GM20000 (cell line): ENCODE measurements at regions not wholly inside any gene's neighbourhood (a gene's known extent, or its start where the extent isn't known, plus 50 kb on each side); places are given as distances from the start of the nearest gene placed in this dataset.

Source experiments
- DNase-seq: peaks from one replicate; pipeline ENCODE4 v3.0.0; 2012; ENCODE audit warnings: low spot score
- TF ChIP-seq, protein P1 (sequence below): IDR thresholded peaks from 2 replicates; pipeline ENCODE4 v1.5.1; 2012; ENCODE audit warnings: mild to moderate bottlenecking, control low read depth; ENCODE audit errors: extremely low read depth, missing control alignments

DNA sequence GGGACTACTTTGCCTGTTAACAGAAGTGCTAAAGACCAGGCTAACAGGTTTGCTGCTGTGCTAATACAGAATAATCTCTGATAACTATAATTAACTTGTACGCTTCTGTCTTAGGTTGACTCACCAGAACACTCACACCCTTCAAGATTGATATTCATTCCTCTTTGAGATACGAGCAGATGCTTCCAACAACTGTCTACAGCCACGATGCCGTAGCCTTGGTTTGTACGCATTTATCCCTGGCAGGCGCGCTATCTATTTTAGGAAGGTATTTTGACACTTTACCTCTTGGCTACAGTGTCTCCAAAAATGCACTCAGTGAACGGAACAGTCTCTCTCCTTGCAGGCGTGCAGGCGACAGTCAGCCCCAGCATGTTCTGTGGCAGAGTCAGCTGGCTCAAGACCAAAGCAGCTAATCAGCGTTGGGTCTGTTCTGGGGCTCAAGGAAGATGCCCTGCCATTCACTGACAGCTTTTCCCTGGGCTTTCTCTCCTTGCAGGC, 146.4 kb upstream of the PRICKLE1 start:
- TF ChIP-seq, protein P1, sequence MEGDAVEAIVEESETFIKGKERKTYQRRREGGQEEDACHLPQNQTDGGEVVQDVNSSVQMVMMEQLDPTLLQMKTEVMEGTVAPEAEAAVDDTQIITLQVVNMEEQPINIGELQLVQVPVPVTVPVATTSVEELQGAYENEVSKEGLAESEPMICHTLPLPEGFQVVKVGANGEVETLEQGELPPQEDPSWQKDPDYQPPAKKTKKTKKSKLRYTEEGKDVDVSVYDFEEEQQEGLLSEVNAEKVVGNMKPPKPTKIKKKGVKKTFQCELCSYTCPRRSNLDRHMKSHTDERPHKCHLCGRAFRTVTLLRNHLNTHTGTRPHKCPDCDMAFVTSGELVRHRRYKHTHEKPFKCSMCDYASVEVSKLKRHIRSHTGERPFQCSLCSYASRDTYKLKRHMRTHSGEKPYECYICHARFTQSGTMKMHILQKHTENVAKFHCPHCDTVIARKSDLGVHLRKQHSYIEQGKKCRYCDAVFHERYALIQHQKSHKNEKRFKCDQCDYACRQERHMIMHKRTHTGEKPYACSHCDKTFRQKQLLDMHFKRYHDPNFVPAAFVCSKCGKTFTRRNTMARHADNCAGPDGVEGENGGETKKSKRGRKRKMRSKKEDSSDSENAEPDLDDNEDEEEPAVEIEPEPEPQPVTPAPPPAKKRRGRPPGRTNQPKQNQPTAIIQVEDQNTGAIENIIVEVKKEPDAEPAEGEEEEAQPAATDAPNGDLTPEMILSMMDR, result no peak
- DNase-seq, result no peak

DNA sequence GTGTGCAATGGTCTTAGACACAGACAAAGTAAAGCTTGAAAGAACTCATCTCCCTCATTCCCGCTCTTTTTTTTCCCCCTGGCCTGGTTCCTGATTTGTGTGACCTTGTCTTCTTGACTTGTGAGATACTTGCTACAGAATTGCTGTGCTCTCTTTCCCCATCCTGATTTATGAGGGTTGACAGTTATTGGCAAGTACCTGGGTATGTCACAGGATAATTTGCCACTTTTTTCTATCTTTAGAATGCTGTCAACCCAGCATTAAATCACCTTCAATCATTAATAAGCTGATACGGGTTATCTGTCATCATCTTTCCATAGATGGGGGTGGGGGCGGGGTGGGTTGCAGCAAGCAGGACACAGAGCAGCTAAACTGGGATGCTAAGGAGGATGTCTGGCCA, 144.4 kb upstream of the PRICKLE1 start:
- no peak for DNase-seq
- TF ChIP-seq, protein P1, result no peak

DNA sequence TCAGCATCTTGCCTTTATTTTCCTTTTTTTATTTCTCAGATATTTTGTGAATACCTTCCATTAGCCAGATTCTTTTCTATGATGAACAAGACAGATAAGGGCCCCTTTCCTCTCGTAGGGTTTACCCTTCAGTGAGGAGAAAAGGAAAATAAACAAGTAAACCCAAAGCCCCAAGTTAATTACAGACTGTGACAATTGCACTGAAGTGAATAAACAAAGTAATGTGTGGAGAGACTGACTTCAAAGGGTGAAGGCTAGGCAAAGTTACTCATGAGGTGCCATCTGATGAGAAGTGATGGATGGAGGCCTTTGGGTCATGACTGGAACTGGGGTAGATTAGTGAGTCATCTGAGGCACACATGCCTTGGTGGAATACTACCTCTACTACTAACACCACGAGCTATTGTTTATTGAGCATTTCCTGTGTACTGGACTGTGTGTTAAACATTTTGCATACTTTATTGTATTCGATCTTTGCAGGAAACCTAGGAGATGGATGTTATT, 143.4 kb upstream of the PRICKLE1 start:
- no peak for DNase-seq
- TF ChIP-seq, protein P1, result no peak

DNA sequence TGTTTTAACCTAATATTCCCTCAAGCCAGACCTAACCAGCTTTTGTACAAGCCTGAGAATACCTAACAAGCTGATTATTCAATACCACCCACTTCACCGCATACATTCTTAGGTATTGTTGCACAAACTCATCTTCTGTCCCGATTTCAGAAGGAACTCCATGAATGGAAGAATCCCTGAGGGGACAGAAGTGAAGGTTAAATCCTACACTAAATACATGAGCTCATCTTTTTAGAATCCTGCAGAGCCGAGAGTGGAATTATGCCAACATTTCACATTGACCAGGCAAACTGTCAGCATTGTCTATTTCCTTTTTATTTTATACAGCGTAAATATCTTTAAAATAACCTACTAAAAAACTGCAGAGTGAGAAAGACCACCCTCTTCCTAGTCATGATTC, 140.7 kb upstream of the PRICKLE1 start:
- no peak for DNase-seq
- TF ChIP-seq, protein P1, result no peak

DNA sequence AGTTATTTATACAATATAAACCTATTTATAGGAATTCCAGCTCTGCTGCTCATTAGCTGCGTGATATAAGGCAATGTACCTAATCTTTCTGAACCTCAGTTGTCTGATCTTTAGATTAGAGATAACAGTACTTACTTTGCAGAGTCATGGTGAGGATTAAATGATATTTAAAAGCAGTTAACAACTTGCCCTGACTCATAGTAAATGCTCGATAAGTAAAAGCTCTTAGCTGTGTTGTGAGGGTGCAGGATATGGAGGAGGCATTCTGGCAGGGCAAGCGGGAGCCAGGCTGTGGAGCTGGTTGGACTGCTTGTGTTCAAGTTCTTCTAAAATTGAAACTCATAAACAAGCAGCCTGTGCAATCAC, 140.0 kb upstream of the PRICKLE1 start:
- DNase-seq, result no peak

DNA sequence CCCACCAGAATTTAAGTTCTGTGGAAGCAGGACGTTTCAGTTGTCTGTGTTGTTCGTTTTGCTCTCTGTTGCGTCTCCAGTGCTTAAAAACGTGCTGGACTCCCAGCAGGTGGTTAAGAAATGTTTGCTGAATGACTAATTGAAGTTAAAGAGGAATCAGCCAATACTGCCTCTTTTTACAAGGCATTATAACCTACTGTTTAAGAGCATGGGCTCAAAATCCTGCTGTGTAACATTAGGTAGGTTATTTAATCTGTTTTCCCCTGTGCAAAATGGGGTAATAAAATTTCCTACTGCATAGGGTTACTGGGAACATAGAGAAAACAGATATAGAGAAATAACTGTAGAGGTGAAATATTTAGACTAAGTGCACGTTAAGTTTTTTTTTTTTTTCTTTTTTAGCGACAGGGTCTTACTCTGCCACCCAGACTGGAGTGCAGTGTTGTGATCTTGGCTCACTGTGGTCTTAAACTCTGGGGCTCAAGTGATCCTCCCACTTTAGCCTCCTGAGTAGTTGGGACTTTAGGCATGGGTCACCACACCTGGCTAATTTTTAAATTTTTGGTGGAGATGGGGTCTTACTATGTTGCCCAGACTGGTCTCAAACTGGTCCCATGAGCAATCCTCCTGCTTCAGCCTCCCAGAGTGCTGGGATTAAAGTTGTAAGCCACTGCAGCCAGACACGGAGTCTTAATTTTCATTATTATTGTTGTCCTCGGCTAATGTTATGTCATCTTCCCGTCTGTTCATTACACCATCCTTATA, 139.4 kb upstream of the PRICKLE1 start:
- TF ChIP-seq, protein P1, result no peak
- no peak for DNase-seq

More for the DNA sequence above, 140.0 kb upstream of the PRICKLE1 start:
- TF ChIP-seq, protein P1, result no peak

DNA sequence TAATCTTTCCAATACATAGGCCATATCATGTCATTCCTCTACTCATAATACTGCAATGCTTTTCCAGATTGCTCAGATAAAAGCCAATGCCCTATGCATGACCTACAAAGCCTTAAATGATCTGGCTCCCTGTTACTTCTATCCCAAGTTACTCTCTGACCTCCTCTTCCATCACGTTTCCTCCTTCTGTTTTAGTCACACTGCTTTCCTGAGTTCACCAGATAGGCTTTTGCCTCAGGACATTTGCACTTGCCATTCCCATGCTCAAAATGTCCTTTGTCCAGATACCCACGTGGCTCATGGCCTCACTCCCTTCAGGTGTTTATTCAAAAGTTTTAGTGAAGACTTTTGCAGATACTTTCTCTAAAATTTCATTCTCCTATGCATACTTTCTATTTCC, 138.7 kb upstream of the PRICKLE1 start:
- DNase-seq, result no peak
- TF ChIP-seq, protein P1, result no peak
